HG02623 (cell line): ENCODE measurements at regions not wholly inside any gene's neighbourhood (a gene's known extent, or its start where the extent isn't known, plus 50 kb on each side); places are given as distances from the start of the nearest gene placed in this dataset.

Experiments used
- ATAC-seq: cut with Tn5 transposase; IDR thresholded peaks from one replicate; pipeline ENCODE4 v1.9.1; 2021; ENCODE audit warnings: moderate library complexity; ENCODE audit not compliant: unreplicated experiment

DNA sequence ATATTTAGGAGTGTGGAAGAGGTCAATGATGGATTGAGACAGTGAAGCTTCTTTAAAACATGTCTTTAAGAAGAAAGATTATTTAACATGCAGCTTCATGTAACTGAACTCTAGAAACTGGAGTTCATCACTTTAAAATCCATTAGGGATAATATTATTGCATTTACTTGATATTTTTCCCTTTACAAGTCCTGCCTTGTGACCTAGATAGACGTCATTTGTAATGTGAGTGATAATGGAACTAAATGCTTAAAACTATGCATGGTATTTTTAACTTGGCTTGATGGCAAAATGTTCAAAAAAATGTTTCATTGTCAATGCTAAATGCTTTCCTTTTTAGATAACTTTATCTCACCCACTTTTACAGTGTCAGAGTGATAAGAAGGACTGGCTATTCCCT, 723.7 kb downstream of the RWDD3 start:
- ATAC-seq: no peak

DNA sequence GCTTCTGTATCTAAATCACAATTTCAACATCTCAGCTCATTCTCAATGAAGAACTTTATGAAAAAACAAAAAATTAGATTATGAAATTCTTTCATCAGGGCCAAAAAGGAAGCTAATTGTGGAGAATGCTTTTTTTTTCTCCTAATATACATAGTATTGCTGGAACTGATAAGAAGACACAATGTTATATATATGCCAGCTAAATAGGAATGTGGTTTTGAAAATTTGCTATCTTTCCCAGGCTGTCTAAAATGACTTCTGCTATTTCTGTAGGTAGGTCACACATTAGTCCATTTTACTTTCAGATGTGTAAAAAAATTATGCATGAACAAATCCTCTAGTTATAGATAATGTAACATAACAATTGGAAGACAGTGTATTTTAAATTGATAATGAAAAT, 732.9 kb downstream of the RWDD3 start:
- ATAC-seq: no peak

DNA sequence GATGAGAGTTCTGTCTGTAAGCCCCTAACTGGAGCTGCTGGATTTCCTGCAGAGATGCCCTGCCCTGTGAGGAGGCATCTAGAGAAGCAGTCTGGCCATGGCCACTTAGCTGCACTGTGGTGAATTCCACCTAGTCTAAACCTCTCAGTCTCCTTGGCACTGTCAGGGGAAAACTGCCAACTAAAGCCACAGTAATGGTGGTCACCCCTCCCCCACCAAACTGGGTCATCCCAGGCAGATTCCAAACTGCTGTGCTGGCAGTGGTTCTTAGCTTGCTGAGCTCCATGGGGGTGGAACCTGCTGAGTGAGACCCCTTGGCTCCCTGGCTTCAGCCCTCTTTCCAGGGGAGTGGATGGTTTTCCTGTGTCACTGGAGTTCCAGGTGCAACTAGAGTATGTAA, 740.6 kb downstream of the RWDD3 start:
- ATAC-seq: no peak

DNA sequence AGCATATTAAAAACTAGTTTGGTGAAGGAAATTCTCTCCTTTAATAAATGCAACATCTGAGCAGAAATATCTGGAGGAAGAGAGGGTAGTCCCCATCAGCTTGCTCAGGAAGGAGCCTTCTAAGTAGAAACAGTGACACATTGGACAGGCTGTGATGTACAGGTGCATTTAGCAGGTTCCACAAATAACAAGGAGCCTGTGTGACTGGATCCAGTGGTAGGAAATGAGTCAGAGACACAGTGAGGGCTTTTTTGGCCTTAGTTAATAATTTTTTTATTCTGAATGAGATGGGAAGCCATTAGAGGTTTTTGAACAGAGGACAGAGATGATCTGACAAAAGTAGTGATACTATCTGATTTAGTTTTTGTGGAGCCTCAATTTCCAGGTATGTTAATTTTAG, 738.9 kb upstream of the PTBP2 start:
- ATAC-seq: no peak

DNA sequence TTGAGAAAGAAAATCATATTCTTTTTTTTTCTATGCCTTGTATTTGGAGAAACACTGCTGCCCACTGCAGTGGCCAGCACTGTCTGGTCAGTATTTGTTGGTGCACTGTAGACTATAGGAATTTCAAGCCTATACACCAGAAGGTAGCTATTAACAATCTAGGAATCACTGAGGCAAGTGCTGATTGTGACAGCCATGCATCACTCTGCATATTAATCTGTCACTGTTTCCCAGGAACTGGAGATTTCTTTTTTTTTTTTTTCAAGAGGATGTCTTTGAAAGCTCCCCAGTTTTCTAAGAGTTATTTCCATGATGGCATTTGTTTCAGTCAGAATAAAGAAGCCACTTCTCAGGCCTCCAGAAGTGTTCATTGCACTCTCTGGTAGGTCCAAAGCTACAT, 737.8 kb upstream of the PTBP2 start:
- no peak for ATAC-seq

DNA sequence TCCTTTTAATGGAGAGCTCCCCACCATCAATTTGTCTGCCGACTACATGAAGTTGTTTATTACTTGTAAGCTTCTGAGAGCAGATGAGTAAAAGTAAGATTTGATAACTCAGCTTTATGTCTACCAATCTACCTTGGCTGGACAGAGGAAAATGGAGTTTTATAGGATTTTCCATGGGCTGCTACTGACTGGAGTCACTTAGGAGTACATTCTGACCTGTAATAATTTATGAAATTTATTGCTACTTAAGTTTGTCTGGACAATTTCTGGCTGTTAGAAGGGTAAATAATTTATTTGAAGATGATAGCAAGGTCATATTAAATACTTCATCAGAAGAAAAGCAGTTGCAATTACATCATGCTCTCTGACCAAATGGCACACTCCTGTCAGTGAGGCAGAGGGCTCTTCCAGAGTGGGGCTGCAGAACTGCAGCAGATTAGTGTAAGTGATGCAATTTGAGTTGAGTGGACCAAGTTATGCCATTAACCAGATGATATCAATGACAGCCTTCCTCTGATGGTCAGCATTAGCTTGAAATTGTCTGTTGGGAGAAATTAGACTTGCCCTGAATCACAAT, 736.7 kb upstream of the PTBP2 start:
- no peak for ATAC-seq

DNA sequence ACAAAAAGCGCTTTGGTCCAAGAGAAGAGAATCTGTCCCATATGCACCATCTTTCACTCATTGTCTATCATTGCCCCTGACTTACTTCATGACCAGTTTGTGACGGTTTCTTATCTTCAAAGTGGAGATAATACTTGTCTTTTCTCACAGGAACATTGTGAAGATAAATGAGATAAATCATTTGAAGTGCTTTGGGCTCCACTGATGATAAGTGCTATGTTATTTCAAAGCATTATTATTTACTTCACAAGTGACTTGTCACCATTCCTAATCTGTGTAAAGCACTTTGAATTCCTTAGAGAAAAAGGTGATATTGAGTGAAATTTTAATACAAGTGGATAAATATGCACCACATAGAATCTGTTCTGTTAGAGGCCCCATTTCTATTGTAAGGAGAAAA, 731.6 kb upstream of the PTBP2 start:
- ATAC-seq: no peak

DNA sequence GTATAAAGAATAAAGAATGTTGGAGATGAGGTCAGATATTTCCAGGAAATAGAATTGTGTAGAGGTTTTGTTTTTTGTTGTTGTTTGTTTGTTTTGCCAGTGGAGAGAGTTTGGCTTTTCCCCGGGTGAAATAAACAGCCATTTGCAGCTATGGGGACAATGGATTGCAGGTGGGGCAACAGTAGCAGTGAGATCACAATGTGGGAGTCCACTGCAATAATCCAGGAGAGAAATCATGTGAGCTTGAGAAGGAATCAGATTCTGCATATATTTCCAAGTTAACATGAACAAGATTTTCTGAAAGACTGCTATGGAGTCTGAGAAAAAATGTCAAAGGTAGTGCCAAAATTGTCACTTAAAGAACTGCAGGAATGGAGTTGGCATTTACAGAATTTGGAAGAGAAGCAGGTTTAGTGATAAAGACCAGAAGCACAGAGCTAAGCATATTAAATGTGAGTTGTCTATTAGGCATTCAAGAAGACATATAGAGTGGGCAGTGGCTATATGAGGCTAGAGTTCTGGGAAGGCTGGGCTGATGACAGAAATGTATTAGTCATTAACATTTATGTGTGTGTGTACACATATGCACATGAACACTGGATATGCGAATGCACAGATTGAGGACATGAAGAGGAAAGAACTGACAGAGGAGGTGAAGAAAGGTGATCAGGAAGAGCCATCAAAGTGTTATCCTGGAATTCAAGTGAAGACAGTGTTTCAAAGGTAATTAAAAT, 729.6 kb upstream of the PTBP2 start:
- no peak for ATAC-seq

DNA sequence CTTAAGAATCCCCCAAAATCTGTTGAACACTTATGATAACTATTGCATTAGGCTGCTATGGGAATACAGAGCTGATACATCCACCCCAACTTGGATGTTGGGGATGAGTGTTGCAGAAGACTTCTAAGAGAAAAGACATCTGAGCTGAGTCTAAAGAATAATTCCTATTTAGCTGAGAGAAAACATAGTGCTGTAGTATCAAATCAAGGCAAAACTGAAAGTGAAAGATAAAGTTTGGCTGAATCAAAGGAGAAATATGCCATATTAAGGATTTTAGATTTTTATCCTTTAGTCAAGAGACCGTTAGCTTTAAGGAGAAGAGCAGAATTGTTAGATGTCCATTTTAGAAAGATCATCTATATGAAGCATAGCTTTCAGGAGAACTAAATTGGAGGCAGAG, 726.9 kb upstream of the PTBP2 start:
- no peak for ATAC-seq

DNA sequence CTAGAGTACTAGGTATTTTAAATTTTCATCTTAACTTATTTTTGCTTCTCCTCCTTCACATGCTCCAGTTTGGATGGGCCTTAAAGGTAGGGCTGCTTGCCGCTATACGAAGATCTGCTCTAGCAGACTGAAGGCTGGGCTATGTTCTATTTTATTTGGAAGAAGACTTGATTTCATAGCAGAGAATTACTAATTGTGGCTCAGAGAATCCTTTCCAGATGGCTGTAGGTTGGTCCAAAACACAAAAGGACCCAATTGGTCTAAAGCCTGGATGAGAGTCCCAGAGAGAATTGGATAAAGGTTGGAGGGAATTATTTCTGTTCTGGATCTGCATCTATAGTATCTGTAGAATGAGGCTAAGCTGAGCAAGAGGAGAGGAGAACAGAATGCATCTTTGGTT, 719.4 kb upstream of the PTBP2 start:
- no peak for ATAC-seq

DNA sequence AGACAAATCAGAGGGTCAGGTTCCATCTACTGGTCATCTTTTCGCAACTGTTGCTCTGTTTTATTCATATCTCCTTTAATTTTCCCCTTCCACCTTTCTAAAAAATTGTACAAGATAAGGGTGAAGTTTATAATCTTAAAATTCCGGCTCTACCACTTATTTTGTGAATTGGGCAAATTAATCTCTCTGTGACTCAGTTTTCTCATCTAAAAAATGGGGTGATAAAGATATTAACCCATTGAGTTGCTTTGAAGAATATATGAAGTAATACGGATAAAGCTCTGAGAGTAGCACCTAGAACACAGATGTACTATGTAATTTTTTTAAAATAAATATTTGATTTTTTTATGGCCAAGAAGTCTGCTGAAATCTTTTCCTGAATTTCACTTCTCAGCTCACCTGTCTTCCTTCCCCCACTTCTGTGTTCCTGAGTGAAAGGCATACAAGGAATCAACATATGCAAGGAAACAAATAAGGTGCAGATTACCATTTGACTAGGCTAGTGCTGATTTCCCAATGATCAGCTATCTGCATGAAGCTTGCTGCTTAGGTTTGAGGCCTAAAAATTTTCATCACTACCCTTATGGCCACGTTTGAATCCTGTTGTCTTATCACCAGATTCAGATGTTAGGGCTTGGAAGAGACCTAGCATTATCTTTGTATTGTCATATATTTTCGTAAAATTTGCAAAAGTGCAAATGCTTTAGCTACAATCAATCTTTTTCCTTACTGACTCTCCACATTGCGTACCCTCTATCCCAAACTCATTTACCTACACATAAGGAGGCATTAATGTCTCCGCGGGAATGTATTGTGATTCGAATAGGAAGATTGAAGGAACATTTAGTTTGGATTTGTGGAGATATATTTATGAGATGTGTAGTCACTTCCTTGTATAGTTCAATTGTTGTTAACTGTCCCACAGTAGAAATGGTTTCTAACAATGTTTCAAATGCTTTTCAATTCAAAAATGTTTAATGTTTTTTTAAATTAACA, 718.3 kb upstream of the PTBP2 start:
- no peak for ATAC-seq

DNA sequence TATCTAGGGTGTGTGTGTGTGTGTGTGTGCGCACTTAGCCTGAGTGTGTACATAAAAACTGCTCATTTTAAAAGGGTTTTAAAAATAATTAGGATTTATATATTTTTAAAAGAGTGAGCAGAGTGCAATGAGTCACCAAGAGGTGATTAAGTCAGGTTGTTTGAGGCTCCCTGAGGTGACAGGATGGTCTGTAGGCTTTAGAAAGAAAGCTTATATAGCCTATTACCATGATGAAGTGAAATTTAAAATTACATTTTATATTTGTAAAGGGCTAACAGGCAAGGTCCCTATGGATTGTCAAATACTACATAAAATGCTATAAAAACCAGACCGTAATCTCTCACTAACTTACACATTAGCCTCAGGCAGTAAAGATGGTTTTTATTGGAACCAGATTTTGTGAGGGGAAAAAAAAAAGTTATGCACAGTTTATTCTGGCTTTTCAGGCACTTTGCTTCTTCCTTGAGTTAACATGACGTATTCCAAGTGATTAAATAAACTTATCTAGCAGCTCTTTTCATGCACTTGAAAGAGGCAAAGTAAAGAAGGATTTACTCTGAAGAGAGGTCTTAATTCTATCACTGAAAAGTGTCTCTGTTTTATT, 711.7 kb upstream of the PTBP2 start:
- ATAC-seq: no peak

DNA sequence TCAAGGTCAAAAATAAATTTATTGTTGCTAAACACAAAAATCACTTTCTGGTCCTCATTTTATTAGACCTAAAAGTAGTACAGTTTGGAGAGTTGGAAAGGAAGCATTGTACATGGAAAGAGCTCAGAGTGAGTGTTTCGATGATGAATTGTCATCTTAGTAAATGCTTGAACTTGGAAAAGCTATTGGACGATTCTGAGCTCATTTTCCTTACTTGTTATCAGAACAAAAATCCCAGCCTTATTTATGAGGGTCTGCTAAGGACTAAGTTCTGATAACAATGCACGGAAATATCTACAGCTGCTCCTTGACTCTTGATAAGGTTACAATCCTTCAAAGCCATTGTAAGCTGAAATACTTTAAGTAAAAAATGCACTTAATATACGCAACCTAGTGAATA, 710.0 kb upstream of the PTBP2 start:
- ATAC-seq: no peak

DNA sequence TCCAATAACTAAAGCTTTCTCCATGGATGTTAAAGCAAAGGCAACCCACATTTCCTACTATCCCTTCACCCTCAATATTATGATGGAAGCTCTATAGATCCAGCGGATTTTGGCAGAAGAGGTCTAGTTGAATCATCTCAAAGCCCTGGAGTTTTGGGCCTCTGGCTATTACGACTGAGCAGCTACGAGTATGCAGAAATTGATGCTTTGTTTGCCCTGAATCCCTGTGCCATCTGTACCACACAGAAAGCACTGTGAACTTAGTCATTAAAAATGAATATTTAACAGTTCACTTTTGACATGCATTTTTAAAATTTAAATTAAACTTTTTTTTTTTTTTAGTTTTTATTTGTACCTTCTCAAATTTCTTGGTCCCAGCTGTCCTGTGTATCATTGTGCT, 705.4 kb upstream of the PTBP2 start:
- no peak for ATAC-seq

DNA sequence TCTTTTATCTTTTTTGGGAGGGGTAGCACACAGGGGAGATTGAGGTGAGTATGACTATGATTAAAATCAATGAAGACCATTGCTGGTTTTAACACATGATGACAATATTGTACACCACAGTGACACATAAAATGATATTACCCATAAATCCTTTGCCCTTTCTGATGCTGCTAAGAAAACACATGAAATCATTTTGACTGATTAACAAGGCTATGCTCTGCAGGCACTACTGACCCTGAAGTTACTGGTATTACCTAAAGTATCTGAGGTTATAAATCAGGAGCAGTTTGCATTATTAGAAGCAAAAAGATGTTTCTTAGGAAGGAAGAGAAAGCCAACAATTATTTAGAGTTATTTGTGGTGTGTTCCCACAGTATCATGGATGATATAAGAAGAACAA, 701.2 kb upstream of the PTBP2 start:
- ATAC-seq: no peak

DNA sequence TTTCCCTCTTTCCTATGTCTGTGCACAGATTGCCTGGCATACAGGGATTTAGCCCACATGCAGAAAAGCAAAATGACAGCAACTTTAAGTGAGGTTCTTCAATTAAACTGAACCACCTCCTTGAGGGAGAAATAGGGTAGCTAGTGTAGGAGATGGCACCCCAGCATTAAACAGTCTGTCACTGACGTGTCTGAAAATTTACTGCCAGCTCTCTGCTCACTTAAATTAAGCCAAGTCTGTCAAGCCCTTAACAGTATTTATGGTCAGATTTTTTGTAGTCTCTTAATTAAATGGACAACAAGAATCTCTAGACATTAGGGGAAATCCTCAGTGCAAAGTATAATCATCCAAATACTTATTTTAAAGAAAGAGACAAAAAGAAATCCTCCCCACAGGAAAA, 696.5 kb upstream of the PTBP2 start:
- ATAC-seq: no peak

DNA sequence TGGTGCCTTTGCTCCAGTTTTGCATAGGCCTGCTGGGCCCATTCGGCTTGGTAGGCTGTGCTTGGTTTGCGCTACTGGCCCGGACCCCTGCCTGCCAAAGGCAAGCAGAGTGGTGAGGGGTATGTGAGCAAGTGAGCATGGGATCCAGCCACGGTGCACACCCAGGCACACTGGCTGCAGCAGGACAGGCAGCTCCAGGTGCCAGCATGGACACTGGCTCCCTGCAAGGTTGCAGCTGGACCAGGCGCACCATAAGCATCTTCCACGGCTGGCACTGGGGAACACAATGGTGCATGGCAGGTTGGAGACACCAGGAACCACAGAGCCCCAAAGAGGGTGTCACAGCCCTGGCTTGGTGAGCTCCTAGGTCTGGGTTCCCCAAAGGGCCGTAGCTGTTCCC, 693.5 kb upstream of the PTBP2 start:
- ATAC-seq: no peak

DNA sequence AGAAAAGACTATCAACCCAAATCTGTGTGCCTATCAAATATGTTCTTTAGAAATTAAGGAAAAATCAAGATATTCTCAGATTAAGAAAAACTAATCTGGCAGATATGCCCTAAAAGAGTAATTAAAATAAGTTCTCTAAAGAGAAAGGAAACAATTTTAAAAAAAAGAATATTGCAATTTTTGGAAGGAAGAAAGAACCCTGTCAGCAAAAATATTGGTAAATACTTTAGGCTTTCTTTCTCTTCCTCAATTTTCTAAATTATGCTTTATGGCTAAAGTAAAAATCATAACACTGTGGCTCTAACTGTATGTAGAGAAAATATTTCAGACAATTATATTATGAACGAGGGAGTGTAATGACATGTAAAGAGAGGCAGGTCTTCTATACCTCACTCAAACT, 691.3 kb upstream of the PTBP2 start:
- no peak for ATAC-seq

DNA sequence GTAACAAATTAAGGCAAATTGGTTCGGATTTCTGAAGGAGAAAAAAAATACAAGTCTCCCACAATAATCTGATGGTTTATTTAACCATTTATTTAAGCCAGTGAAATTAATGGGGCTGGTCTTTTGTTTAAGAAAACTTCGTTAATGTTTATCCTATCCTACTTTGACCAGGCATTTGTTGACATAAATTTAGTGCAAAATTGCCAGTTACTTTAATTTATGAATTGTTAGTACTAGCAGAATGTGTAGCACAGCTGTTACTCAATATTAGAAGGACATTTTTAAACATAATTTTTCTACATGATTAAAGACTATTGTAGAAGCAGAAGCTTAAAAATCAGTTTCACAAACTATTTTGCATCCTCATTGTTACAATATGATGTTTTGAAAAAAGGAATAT, 687.6 kb upstream of the PTBP2 start:
- no peak for ATAC-seq

DNA sequence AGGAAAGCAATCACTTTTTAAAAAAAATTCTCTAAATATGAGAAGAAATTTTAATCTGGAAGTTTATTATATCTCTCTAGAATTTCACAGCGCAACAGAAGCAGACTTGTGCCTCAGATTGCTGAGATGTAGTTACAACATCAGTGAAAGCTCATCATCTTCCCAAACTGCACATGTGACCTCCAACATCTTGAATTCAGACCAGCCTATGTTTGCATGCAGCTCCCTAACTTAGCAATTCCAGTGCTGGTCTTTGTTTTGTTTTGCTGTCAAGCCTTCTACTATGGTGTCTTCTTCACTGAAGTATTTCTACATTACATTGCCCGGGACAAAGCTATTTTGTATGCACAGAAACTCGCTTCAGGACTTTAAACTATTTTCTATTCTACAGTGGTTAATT, 684.8 kb upstream of the PTBP2 start:
- ATAC-seq: no peak

DNA sequence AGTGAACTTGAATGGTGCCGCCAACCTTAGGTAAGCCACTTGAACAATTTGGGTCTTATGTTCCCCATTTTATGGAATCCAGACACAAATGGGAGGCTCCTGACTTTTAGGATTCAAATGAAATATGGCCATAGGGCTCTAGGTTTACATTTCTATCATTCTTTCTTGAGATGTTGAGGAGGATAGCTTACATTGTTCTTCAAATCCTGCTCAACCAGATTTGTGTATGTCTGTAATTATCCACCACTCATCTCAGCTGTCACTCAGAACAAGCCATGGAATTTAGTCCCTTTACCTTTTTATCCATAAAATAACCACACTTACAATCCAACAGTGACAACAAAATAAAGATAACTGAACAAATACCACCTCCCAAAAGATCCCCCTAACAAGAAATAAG, 682.9 kb upstream of the PTBP2 start:
- ATAC-seq: no peak

DNA sequence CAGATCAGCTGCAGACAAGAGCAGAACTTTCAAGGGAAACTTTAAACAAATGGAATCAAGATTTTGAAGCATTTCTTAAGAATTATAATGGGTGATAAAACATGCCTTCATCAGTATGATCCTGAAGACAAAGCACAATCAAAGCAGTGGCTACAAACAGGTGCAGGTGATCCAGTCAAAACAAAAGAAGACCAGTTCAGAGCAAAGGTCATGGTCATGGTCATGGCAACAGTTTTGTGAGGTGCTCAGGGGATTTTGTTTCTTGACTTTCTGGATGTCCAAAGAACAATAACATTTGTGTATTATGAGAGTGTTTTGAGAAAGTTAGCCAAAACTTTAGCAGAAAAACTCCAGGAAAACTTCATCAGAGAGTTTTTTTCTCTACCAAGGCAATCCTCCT, 681.7 kb upstream of the PTBP2 start:
- ATAC-seq: no peak
